Left colon (tissue), 2 donors: ENCODE measurements at regions not wholly inside any gene's neighbourhood (a gene's known extent, or its start where the extent isn't known, plus 50 kb on each side); places are given as distances from the start of the nearest gene placed in this dataset.

Experiments used
- ATAC-seq: fragments of 200-7000 bp; cut with Tn5 transposase; one replicate; pipeline ENCODE4 v1.9.1; 2020; ENCODE audit warnings: mild to moderate bottlenecking, moderate library complexity
- DNase-seq, 2 donors: peaks; one replicate each; pipeline ENCODE4 v3.0.0-alpha.2; 2020
- intact Hi-C, 2 donors: fragments of 100-400 bp; cut with DNase I in 1 of 2; cut with micrococcal nuclease in 1 of 2; formaldehyde crosslinking; loops; one replicate each; pipeline versions ENCODE4 v1.11.2 to v1.14.0; 2022; cut with DNase I, micrococcal nuclease
- donor health status: DM: no; HTN: no; CAD: no.
- donor health status: DM: yes; HTN: yes; CAD: no.

GRCh38 chr20:39611901-39612300 lies 649.8 kb downstream of the DHX35 start:
- ATAC-seq (no peak), DNase-seq (no peak)
- intact Hi-C loops: no loop called here

DNA sequence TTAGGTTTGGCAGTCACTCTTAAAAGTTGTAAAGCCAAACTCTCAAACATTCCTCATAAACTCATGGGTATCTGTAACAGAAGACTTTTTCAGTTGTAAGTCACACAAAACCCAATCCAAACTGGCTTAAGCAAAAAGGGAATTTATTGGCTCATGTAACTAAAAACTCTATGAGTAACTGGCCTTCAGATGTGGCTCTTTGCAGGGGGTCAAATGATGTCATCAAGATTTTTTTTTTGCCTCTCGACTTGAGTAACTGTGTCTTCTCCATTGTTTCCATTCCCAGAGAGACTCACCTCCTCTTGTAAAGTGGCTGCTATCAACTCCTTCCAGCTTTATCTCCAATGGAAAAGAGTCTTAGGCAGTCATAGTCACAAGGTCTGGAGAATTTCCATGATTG lies 645.0 kb downstream of the DHX35 start:
- intact Hi-C loops: no loop called here
- DNase-seq (no peak), ATAC-seq (no peak)

DNA sequence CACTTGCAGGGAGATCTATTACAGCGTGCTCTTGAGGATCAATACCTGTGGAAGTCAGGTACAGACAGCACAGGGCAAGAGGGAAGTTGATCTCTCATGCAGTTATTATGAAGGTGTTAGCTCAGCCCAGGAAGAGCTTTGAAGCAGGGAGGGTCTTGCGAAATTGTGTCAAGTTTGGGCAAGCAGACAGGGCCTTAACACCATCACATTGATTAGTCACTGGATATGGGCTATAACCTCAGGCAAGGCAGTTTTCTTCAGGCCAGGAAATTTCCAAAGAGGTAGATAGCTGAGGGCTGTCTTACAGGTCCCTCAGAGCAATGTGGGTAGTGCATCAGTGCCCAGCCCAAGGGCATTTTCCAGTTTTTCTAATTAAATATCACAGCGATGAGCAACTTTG lies 643.8 kb downstream of the DHX35 start:
- intact Hi-C loops: no loop called here
- no peak for ATAC-seq
- no peak for DNase-seq

DNA sequence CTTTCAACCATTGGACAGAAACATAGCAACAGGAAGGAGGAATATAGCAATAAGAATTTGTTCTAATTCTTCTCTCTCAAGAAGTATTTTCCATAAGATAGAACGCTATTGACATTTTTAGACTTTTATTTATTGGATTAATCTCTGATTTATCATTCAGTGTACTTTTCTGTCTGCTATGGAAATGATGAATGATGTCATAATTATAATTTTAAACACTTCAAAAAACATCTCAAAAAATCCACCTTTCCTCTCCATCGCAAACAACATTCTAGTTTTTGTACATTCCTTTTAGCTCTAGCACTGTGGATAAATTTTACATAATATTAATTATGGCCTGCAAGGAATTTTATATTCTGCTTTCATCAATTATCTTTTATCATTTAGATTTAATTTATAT lies 643.2 kb downstream of the DHX35 start:
- ATAC-seq (no peak), DNase-seq (no peak)
- intact Hi-C loops: no loop called here

GRCh38 chr20:39603219-39603618 lies 641.1 kb downstream of the DHX35 start:
- ATAC-seq (no peak), DNase-seq (no peak)
- intact Hi-C loops: no loop called here

GRCh38 chr20:39602649-39603048 lies 640.5 kb downstream of the DHX35 start:
- no peak for DNase-seq
- no peak for ATAC-seq
- intact Hi-C loops: no loop called here

- ATAC-seq: no peak
- intact Hi-C loops: no loop called here
- DNase-seq: no peak
These were observed 638.7 kb downstream of the DHX35 start for GRCh38 chr20:39600871-39601270.

DNA sequence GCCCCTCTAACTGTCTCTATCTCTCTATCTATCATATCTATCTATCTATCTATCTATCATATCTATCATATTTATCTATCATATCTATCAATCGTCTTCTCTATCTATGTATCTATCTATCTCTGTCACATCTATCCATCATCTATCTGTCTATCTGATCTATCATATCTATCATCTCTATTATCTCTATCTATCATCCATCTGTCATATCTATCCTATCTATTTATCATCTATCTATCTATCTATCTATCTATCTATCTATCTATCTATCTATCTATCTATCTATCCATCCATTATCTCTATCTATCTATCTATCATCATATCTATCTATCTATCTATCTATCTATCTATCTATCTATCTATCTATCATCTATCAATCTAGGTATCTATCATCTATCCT lies 638.0 kb downstream of the DHX35 start:
- ATAC-seq (no peak), DNase-seq (no peak)
- intact Hi-C loops: no loop called here

GRCh38 chr20:39596554-39596953 lies 634.4 kb downstream of the DHX35 start:
- DNase-seq: no peak
- ATAC-seq: no peak
- intact Hi-C loops: no loop called here

- DNase-seq (no peak), ATAC-seq (no peak)
- intact Hi-C loops: no loop called here
These were observed 630.2 kb downstream of the DHX35 start for GRCh38 chr20:39592371-39592770.

DNA sequence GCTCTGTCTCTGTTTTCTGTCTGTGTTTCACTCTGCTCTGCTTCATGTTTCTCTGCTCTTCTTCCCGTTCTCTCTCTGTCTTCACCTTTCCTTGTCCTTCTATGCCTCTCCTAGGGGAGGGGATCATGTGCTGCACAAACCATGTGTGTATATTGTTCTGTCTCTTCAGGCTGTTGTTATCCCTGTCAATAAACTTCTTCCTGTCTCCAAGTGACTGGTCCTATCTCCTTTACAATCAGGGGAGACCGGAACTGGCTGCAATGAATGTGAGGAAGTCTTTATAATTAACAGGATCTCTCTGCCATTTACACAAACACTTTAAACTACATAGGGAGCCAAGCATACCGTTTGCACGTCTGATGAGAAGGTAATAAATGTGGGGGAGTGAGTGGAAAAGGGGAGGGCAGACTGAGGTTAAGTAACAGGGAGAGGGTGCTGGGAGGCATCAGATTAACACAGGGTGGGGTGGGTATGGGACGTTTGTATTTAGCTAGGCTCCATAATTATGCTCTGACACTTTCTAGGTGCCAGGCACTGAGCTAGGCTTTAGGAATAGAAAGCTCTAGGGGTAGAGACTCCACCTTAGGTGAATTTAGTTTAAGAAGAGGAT lies 626.1 kb downstream of the DHX35 start:
- no peak for DNase-seq
- intact Hi-C loops: no loop called here
- ATAC-seq: no peak

DNA sequence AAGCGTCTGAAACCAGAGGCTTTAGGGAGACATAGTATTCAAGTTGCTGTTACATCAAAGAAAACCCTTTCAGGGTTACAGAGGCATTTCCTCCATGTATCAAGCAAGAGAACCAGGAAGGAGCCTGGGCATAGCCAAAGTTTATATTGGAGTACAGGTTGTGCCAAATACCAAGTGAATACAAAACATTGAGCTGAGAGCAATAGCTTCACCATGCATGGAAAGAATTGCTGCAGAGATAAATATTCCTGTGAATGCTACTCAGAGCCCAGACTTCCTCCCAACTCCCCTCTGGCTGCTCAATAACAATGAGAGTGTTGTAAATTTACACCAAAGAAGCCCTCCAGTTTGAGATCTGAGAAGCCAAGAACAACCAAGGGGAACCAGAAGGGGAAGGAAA lies 618.9 kb downstream of the DHX35 start:
- DNase-seq (no peak), ATAC-seq (no peak)
- intact Hi-C loops: no loop called here

DNA sequence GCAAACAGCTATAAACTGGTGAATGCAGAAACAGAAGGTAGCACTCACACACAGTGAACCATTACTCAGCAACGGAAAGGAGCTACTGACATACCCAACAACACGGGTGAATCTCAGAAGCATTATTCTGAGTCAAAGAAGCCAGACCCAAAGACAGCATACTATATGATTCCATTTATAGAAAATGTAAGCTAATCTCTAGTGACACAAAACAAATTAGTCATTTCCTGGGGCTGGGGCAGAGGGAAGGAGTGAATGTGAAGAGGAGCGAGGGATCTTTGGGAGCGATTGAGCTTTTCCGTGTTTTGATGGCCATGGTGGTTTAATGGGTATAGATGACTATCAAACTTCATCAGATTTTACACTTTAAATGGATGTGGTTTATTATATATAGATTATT lies 614.6 kb downstream of the DHX35 start:
- DNase-seq: no peak
- intact Hi-C loops: no loop called here
- no peak for ATAC-seq

DNA sequence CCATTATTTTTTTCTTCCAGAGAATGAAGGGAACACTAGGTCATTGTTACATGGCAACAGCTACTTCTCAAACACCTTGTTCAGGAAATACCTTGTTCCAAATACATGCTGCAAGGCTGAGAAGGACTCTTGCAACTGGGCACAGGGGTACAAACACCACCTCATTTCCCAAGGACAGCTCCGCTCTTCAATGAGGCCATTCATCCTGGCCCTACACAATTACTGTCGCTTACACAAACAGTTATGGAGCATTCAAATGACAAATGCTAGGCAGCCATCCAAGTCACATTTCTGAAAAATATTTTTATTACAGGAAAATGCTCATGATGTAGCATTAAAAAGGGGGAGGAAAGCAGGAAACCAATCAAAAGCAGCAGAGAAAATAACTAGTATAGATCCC lies 611.9 kb downstream of the DHX35 start:
- no peak for DNase-seq
- intact Hi-C loops: no loop called here
- no peak for ATAC-seq

DNA sequence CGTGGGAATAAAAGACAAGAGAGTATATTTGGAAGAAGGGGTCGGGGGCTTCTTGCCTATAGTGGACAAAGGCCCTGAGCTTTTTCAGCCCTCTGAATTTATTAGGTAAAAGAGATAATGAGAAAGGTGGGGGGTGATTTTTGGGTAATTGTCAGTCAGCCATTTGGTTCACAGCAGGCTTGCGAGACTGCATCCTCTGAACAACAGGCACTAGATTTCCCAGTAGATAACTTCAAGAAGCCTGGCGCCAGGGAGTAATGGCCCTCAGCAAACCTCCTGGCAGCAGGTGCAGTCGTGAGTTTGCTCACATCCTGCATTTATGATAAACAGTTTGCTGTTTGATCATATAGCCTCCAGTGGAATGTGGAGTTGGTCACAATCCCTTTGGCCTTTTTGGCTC lies 609.0 kb downstream of the DHX35 start:
- ATAC-seq (no peak), DNase-seq (no peak)
- intact Hi-C loops: no loop called here

- ATAC-seq: no peak
- no peak for DNase-seq
- intact Hi-C loops: no loop called here
These were observed 606.0 kb downstream of the DHX35 start for GRCh38 chr20:39568109-39568508.

GRCh38 chr20:39563349-39563748 lies 601.2 kb downstream of the DHX35 start:
- ATAC-seq: no peak
- intact Hi-C loops: no loop called here
- DNase-seq: no peak

GRCh38 chr20:39554341-39554740 lies 592.2 kb downstream of the DHX35 start:
- ATAC-seq: no peak
- no peak for DNase-seq

GRCh38 chr20:39553120-39553519 lies 591.0 kb downstream of the DHX35 start:
- DNase-seq (no peak), ATAC-seq (no peak)
- intact Hi-C loops: no loop called here

More at GRCh38 chr20:39554341-39554740, 592.2 kb downstream of the DHX35 start:
- intact Hi-C loops: no loop called here

- no peak for ATAC-seq
- no peak for DNase-seq
- intact Hi-C loops: no loop called here
These were observed 587.6 kb downstream of the DHX35 start for GRCh38 chr20:39549733-39550132.

DNA sequence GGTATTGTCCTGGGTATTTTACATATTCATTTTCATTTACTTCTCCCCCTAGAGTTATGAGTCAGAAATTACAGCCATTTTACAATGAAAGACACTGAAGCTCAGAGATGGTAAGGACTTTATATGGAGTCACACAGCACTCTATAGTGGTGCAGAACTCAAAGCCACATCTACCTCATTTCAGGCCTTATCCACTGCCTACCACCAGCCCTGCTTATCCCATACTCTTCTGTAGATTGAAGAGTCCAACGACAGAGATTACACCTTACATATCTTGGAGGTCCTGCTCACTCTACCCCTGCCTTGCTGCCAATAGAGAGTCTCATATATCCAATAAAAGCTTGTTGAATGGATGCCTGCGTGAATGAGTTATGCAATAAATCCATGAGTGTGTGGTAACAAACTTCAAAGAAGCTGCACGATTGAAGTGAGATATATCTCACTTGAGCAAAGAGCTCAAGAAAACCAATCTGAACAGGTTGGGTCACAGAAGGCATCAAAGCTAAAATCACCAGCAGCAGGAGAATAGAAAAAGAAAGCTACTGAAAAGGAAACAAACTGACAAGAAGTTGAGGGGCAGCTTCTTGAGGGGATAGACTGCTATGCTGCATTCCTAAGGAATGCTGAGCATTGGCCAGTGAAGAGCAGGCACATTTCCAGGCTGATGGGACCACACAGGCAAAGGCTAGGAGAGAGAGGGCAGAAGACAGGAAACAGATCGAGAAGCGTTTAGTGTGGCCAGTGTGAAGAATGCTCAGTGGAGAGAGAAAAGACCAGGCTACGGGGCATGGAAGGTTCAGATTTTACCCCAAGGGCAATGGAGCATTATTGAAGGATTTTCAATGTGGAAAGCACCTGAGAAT lies 585.6 kb downstream of the DHX35 start:
- intact Hi-C loops: no loop called here
- ATAC-seq: no peak
- no peak for DNase-seq
